ENCODE measurements at regions not wholly inside any gene's neighbourhood (a gene's known extent, or its start where the extent isn't known, plus 50 kb on each side); places are given as distances from the start of the nearest gene placed in this dataset.

DNA sequence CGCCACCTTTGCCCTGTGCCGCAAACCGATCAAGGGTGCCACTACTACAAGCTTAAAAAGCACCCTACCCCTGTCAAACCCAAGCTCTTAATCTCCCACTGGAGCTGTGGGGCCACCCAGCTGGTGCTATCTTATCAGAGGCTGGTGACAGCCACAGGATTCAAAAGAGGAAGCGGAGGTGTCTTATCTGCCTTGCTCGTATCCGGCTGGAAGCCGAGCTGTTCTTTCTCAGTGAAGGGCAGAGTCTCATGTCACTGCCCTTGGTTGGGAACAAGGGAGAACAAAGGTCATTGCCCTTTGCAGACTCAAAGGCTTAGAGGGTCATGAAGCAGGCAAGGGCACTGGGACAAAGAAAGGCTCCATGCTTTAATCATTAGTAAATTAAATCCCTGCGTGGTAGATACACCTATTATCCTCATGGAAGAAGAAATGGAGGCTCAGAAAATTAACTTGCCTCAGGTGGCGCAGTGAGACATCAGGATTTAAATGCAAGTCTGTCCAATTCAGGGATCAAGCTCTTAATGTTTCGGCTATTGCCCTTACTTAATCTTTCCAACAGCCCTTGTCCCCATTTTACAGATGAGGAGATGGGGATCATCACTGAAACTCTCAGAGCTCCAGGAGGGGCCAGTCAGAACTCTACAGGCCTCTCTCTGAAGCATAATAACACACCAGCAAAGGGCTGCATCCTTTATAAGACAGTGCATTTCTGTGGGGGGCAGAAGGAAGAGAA, 360.0 kb upstream of the PROK2 start:
- DNase-seq (ENCODE audit: low spot score), result peak; percentile 3
- H3K27ac Mint-ChIP-seq, result no peak overlapping the region
- H3K4me1 Mint-ChIP-seq (ENCODE audit: low read depth), result peaks cover 33% of the 10 kb centered on the region
- H3K27me3 Mint-ChIP-seq (ENCODE audit: insufficient read depth), result peaks cover 4% of the 10 kb centered on the region
- intact Hi-C loops (cut with micrococcal nuclease), result no loop called here
- H3K4me3 Mint-ChIP-seq, result no peak overlapping the region
- peaks cover 17% of the 10 kb centered on the region for H3K9me3 Mint-ChIP-seq
- peaks cover 4% of the 10 kb centered on the region for H3K36me3 Mint-ChIP-seq (ENCODE audit: low read depth)

DNA sequence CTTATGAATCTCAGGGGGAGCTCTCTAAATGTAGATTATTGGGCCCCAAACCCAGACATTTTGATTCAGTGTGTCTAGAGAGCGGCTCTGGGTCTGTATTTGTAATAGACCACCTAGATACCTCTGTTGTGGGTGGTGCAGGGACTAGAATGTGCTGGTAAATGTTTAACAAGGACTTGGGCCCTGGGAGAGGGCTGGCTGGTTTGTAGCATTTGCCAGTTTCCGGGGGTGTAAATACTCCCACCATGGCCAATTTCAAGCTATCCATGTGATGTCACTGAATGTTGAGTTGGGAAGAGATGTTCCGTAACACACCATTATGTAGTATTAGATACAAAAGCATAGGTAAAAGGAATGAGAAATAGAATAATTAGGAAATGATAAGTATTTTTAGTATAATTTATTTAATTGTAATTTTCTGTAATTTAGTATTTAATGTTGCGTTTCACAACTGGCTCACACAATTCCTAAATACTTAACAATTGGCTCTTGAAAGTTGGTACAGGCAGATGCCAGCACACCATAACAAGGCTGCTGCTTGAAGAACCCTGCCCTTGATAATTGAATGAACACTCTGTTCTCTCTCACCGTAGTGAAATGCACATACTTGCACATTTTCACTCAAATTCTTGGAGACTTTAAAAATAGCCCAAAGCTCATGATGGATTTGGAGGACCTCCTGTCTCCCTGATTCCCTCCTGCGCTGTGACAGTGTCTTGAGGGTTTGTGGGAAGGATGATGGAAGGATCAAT, 359.2 kb upstream of the PROK2 start:
- H3K36me3 Mint-ChIP-seq (ENCODE audit: low read depth), result peaks cover 2% of the 10 kb centered on the region
- intact Hi-C loops (cut with micrococcal nuclease), result no loop called here
- H3K27me3 Mint-ChIP-seq (ENCODE audit: insufficient read depth), result peaks cover 4% of the 10 kb centered on the region
- H3K27ac Mint-ChIP-seq, result no peak overlapping the region
- DNase-seq (ENCODE audit: low spot score), result no peak
- H3K9me3 Mint-ChIP-seq, result peaks cover 11% of the 10 kb centered on the region
- H3K4me3 Mint-ChIP-seq, result no peak overlapping the region
- peaks cover 38% of the 10 kb centered on the region for H3K4me1 Mint-ChIP-seq (ENCODE audit: low read depth)

DNA sequence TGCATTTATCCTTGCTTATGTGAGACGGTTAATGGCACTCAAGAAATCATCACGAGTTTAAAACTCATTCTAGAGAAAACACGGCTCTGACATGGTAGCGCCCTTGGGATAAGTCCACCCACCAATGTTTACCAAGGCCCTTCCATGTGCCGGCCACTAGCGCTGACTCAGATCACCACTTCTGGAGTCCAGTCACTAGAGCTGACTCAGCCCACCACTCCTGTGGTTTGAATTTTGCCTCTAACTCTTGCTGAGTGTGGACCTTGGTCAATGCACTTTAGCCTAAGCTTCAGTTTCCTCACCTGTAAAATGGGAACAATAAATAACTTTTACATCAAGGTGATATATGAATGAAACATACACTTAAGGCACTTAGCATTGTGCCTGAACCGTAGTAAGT, 358.4 kb upstream of the PROK2 start:
- Mint-ChIP-seq H3K27me3 (ENCODE audit: insufficient read depth) (peaks cover 4% of the 10 kb centered on the region), H3K36me3 (ENCODE audit: low read depth) (peaks cover 2% of the 10 kb centered on the region), H3K4me3 (no peak overlapping the region), H3K9me3 (peaks cover 4% of the 10 kb centered on the region), H3K4me1 (ENCODE audit: low read depth) (peaks cover 44% of the 10 kb centered on the region), H3K27ac (no peak overlapping the region)
- DNase-seq (ENCODE audit: low spot score), result no peak
- intact Hi-C loops (cut with micrococcal nuclease), result no loop called here

DNA sequence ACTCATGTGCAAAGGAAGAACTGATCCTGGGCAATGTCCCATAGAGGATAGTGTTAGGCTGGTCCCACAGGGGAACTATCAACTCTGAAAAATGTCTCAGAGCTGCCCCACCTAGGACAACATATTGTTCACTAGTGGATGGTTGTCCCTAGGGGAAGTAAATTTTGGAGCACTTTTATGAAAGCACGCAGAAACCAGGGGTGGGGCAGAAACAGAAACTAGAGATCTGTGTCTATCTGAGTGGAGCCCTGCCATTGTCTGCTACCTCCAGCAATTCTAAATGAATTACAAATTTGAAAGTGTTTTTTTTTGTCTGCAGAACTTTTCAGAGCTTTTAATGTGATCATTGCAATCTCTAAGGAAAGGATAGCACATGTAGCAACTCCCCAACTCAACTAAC, 357.1 kb upstream of the PROK2 start:
- Mint-ChIP-seq H3K36me3 (ENCODE audit: low read depth) (no peaks in the 10 kb centered on the region), H3K27me3 (ENCODE audit: insufficient read depth) (peaks cover 2% of the 10 kb centered on the region), H3K9me3 (no peaks in the 10 kb centered on the region), H3K4me3 (no peak overlapping the region), H3K4me1 (ENCODE audit: low read depth) (peaks cover 57% of the 10 kb centered on the region), H3K27ac (no peak overlapping the region)
- DNase-seq (ENCODE audit: low spot score), result no peak
- intact Hi-C loops (cut with micrococcal nuclease), result no loop called here

DNA sequence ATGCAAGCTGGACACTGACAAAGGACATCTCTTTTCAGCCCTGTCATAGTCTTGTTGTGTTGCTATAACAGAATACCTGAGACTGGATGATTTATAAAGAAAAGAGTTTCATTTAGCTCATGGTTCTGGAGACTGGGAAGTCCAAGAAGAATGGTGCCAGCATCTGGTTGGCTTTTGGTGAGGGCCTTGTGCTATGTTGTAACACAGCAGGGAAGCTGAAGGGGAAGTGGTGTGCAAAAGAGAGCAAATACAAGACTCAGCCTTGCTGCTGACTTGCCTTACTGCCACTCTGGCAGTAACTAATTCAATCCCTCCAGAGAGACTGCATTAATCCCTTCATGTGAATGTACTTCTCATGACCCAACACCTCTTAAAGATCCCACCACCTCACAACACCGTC, 356.3 kb upstream of the PROK2 start:
- no peaks in the 10 kb centered on the region for H3K36me3 Mint-ChIP-seq (ENCODE audit: low read depth)
- no peaks in the 10 kb centered on the region for H3K9me3 Mint-ChIP-seq
- H3K27me3 Mint-ChIP-seq (ENCODE audit: insufficient read depth), result no peaks in the 10 kb centered on the region
- no peak for DNase-seq (ENCODE audit: low spot score)
- H3K4me3 Mint-ChIP-seq, result no peak overlapping the region
- H3K4me1 Mint-ChIP-seq (ENCODE audit: low read depth), result peaks cover 59% of the 10 kb centered on the region
- no peak overlapping the region for H3K27ac Mint-ChIP-seq
- intact Hi-C loops (cut with micrococcal nuclease), result no loop called here

DNA sequence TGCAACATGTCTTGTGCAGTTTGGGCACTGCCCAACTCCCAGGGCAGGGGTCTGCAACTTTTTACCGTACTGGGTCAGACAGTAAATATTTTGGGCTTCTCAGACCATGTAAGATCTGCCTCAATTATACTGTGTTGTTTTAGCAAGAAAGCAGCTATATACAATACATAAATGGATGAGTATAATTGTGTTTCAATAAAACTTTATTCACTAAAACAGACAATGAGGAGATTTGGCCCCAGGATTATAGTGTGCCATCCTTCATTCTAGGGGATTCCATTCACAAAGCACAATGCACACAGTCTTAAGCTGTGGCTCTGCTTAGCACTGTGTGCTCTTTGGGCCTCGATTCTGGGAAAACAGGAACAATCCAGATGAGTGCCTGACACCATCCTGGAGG, 354.4 kb upstream of the PROK2 start:
- DNase-seq (ENCODE audit: low spot score), result no peak
- Mint-ChIP-seq H3K36me3 (ENCODE audit: low read depth) (no peaks in the 10 kb centered on the region), H3K4me1 (ENCODE audit: low read depth) (peaks cover 58% of the 10 kb centered on the region), H3K27me3 (ENCODE audit: insufficient read depth) (peaks cover 2% of the 10 kb centered on the region), H3K27ac (no peak overlapping the region), H3K4me3 (no peak overlapping the region), H3K9me3 (no peaks in the 10 kb centered on the region)
- intact Hi-C loops (cut with micrococcal nuclease), result loop anchor here (2.0 to 10.0 kb wide), 7 partner anchors 121 to 685 kb away; no protein-coding TSS in a partner anchor

DNA sequence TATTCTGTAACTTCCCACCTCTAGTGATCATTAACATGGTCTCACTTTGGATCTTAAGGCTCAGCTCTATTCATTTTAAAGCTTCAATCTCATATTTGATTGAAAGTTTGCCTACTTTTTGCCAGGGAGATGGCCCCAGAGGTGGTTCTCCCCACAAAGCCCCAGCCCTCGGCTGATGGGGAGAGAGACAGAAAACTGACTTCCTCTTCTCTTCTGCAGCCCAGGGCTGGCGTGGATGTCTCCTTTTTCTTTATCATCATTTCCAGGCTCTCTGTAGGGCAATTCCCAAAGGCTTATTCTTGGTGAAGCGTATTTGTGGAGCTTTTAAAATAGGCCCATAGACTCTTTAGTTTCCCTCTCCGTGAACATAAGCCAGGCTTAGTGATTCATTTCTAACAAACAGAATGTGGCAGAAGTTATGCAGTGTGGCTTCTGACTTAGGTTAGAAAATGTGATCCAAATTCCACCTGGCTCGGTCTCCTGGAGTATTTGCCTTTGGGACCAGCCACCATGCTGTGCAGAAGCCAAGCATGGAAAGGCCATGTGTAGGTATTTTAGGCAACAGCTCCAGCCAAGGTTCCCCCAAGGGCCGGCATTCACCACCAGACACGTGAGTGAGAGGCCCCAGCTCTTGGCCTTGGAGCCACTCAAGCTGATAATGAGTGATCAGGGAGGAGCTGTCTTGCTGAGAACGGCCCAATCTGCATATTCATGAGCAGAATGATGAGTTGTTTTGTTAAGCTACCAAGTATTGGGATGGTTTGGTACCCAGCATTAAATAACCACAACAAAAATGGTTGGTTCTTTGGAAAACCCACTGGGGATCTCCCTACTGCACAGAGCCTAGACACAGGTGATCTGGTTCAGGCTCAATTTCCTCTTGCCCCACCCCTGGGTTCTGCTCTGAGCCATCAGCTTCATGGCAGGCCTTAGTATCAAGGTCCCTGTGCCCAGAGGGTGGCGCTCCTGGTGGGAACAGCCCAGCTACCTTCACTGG, 353.2 kb upstream of the PROK2 start:
- peak overlapping the region; percentile 56 for H3K27ac Mint-ChIP-seq
- peak; percentile 32 for DNase-seq (ENCODE audit: low spot score)

DNA sequence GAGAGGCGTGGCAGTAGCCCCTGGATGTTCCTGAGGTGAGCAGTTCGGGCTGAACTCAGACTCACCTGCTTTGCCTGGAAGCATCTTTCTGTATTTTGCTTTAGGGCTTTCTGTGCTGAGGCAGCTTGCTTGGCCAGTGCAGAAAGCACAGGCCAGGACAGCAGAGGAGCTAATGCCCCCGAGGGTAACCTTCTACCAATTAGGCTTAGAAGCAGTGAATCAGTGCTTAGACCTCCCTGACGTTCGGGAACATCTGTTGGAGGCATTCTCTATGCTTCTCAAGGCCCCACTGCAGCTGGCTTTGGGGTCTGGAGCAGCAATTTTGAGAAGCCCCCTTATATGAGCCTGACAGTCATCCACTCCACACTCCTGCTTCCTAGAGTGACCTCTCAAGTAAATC, 350.7 kb upstream of the PROK2 start:
- H3K27ac Mint-ChIP-seq, result peak overlapping the region; percentile 89
- H3K4me3 Mint-ChIP-seq, result no peak overlapping the region
- peaks cover 48% of the 10 kb centered on the region for H3K4me1 Mint-ChIP-seq (ENCODE audit: low read depth)
- intact Hi-C loops (cut with micrococcal nuclease), result loop anchor here (1.0 to 10.0 kb wide), 5 partner anchors 34 to 689 kb away; no protein-coding TSS in a partner anchor
- H3K9me3 Mint-ChIP-seq, result peaks cover 3% of the 10 kb centered on the region
- peaks cover 2% of the 10 kb centered on the region for H3K27me3 Mint-ChIP-seq (ENCODE audit: insufficient read depth)
- no peak for DNase-seq (ENCODE audit: low spot score)
- no peaks in the 10 kb centered on the region for H3K36me3 Mint-ChIP-seq (ENCODE audit: low read depth)

More for the DNA sequence above, 353.2 kb upstream of the PROK2 start:
- intact Hi-C loops (cut with micrococcal nuclease), result loop anchor here (1.0 to 10.0 kb wide), 12 partner anchors 38 to 687 kb away; no protein-coding TSS in a partner anchor
- Mint-ChIP-seq H3K4me3 (peak overlapping the region; percentile 25), H3K36me3 (ENCODE audit: low read depth) (no peaks in the 10 kb centered on the region), H3K27me3 (ENCODE audit: insufficient read depth) (peaks cover 2% of the 10 kb centered on the region), H3K9me3 (no peaks in the 10 kb centered on the region), H3K4me1 (ENCODE audit: low read depth) (peaks cover 66% of the 10 kb centered on the region)

DNA sequence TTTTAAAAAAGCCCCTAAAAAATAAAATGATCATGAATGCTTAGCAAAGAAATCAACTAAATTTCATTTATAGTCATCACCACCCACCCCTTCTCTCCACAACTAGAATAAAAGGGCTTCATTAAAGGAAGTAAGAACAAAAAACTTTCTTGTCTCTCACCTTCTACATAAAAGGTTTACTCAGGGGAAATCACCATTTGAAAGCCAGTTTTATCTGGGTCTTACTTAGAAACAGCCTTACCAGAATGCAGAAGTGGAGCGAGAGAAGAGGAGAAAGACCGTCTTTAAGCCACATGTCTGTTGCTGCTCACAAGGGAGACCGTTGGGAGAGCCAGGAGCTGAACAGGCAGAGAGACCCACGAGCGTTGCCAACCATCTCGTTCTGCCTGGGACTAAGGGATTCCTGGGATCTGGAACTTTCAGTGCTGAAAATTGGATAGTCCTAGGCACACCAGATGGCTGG, 350.1 kb upstream of the PROK2 start:
- intact Hi-C loops (cut with micrococcal nuclease), result loop anchor here (1.0 to 10.0 kb wide), 5 partner anchors 34 to 690 kb away; no protein-coding TSS in a partner anchor
- Mint-ChIP-seq H3K27me3 (ENCODE audit: insufficient read depth) (peaks cover 2% of the 10 kb centered on the region), H3K4me3 (peak overlapping the region; percentile 60), H3K27ac (peak overlapping the region; percentile 89), H3K4me1 (ENCODE audit: low read depth) (peaks cover 48% of the 10 kb centered on the region), H3K36me3 (ENCODE audit: low read depth) (no peaks in the 10 kb centered on the region), H3K9me3 (peaks cover 3% of the 10 kb centered on the region)
- DNase-seq (ENCODE audit: low spot score), result no peak

DNA sequence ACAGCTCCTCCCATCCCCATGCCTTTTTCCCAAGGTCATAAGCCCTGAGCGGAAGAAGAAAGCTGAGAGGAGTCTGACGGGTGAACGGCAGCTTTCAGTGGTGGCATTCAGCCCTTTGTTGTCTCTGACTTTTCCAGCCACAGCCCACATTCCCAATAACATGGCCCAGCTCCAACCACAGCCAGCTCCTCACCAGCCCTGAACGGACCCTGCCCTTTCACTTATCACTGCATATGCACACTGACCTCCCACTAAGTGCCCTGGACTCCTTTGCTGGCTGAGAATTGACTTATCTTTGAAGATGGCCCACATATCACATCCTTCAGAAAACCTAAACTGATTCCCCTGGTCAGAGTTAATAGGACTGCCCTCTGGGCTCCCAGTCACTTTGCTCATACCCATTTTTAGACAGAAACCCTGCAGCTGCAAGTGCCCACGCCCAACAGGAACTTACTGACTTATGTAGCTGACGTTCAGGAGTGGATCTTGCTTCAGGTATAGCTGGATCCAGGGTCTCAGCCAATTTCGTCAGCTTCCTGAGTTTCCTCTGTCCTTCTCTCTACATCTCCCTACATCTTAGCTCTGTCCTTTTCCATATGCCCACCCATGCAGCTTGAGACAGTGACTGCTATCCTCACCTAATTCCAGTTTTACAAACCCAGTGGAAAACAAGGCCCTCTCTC, 348.5 kb upstream of the PROK2 start:
- Mint-ChIP-seq H3K27me3 (ENCODE audit: insufficient read depth) (peaks cover 6% of the 10 kb centered on the region), H3K36me3 (ENCODE audit: low read depth) (no peaks in the 10 kb centered on the region), H3K4me1 (ENCODE audit: low read depth) (peaks cover 37% of the 10 kb centered on the region), H3K9me3 (peaks cover 3% of the 10 kb centered on the region), H3K4me3 (no peak overlapping the region), H3K27ac (no peak overlapping the region)
- DNase-seq (ENCODE audit: low spot score), result no peak
- intact Hi-C loops (cut with micrococcal nuclease), result loop anchor here (10.0 kb wide), 1 partner anchor 691 kb away; no protein-coding TSS in a partner anchor

DNA sequence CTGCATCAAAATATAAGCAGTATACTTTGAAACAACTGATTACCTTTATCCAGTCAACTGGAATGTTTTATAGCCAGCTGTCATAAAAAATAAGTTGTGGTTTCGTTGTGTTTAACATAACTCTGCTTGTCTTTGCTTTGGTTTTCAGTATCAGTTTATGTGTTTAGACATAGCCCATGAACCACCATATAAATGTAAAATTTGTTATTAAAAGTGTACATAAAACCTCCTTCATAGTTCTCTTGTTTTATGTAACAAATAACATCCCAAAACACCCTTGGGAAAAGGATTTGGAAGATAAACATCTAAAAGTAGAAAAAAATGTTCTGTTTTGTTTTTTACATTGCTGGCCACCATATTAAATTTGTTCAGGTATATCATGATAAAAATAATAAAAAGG, 347.0 kb upstream of the PROK2 start:
- DNase-seq (ENCODE audit: low spot score), result no peak
- H3K4me1 Mint-ChIP-seq (ENCODE audit: low read depth), result peaks cover 22% of the 10 kb centered on the region
- H3K27me3 Mint-ChIP-seq (ENCODE audit: insufficient read depth), result peaks cover 8% of the 10 kb centered on the region
- no peak overlapping the region for H3K4me3 Mint-ChIP-seq
- intact Hi-C loops (cut with micrococcal nuclease), result loop anchor here (10.0 kb wide), 1 partner anchor 693 kb away; no protein-coding TSS in a partner anchor
- H3K9me3 Mint-ChIP-seq, result peaks cover 3% of the 10 kb centered on the region
- H3K36me3 Mint-ChIP-seq (ENCODE audit: low read depth), result no peaks in the 10 kb centered on the region
- no peak overlapping the region for H3K27ac Mint-ChIP-seq

DNA sequence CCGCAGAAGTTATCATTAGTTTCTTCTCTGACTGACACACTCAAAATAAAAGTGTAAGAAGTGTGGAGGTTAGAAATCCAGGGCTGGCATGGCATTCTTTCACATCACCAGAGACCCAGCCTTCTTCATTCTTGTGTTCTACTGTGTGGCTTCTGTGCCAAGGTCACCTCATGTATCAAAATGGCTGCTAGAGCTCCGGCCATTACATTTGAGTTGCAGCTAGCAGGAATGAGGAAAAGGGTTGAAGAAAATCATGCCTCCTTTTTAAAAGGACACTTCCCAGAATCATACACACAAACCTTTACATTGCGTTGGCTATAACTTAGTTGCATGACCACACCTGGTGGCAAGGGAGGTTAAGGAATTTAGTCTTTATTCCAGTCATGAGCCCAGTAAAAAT, 345.6 kb upstream of the PROK2 start:
- Mint-ChIP-seq H3K27me3 (ENCODE audit: insufficient read depth) (peaks cover 8% of the 10 kb centered on the region), H3K27ac (no peak overlapping the region), H3K4me1 (ENCODE audit: low read depth) (peaks cover 21% of the 10 kb centered on the region), H3K36me3 (ENCODE audit: low read depth) (no peaks in the 10 kb centered on the region), H3K9me3 (peaks cover 3% of the 10 kb centered on the region), H3K4me3 (no peak overlapping the region)
- no peak for DNase-seq (ENCODE audit: low spot score)
- intact Hi-C loops (cut with micrococcal nuclease), result loop anchor here (10.0 kb wide), 1 partner anchor 694 kb away; no protein-coding TSS in a partner anchor

Measured in activated T-helper 1 cell treated with anti-CD3 and anti-CD28 coated beads, Interleukin-12 subunit alpha, Interleukin-12 subunit beta, Interleukin-2, Interleukin-4 antibody, amounts not matched to agents 30 ng/mL and 10 ng/mL and 1 ng/mL, durations not matched to agents 14 hours and 24 hours and 36 hours (primary cell).